ENCODE measurements at regions not wholly inside any gene's neighbourhood (a gene's known extent, or its start where the extent isn't known, plus 50 kb on each side); places are given as distances from the start of the nearest gene placed in this dataset.
A peak's percentile ranks its signal among the peaks of the same experiment; 100 is the strongest.
"Not testable (repeated sequence)": the region's sequence is repeated elsewhere in the genome, so short reads cannot be mapped to it uniquely, and the experiment has no call there.

DNA sequence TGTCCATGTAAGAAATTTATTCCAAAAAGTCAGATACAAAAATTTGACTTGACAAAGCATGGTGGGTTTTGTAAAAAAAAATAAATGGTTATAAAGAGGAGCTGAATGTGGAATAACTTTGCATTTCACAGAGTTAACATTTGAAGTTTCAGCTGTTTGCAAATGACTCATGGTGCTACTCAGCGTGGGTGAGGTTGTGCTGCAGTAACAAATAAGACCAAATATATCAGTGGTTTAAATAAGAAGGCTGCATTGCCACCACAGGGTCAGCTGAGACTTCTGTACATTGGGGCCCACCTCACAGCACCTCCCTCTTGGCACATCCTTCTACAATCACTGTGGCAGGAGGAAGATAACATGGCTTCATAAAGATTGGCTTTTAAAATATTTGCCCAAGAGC is 272.5 kb upstream of the SULF2 start:
- DNase-seq = no peak

DNA sequence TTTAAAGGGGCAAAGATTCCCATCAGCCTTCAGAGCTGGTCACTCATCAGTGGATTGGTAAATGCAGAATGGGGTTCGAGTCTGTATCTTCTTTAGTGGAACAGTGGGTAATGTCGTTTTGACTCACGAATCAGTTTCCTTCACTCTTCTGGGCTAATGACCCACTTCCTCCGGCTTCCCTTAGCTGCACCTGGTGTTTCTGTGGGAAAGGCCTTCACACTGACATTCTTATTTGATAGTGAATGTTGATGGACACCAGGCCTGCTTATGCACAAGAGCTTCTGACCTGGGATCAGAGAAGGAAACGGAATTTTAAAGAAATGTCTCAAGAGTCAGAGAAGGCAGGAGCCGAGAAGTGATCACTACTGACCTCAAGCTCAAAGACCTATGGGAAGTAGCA is 272.0 kb upstream of the SULF2 start:
- no peak for DNase-seq

DNA sequence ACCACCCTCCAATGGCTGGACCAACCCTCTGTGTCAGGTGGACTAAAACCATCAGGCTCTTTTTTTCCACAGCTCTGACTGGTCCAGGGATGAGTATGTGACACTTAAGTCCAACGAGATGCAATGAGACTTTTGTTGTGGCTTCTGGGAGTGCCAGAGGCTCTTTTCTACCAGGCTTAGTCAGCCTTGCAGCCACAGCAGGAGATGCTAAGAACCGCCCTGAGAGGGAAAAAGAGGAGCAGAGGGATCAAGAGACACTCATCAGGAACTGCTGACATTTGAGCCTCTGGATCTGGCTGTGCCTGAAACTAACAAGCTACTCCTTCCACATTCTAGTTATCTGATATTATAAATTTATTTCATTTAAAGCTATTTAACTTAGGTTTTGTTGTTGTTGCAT is 270.9 kb upstream of the SULF2 start:
- DNase-seq = no peak

DNA sequence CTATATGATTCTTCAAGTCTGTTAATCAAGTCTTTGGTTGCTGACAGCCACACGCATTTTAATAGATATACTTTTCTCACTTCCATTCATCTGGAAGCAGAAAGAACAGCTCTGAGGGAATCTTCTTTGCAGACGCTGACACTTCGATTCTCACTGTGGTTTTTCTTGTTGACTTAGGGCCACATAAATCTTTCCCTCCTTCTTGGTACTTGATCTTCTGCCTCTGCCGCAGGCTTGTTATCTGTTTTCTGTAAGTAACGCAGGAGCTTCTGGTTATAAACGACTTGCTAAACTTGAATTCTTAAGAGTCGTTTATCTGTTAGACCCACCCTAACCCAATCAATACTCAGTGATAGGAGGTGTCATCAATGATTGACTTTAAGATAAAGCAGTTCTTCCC is 268.8 kb upstream of the SULF2 start:
- DNase-seq = no peak

DNA sequence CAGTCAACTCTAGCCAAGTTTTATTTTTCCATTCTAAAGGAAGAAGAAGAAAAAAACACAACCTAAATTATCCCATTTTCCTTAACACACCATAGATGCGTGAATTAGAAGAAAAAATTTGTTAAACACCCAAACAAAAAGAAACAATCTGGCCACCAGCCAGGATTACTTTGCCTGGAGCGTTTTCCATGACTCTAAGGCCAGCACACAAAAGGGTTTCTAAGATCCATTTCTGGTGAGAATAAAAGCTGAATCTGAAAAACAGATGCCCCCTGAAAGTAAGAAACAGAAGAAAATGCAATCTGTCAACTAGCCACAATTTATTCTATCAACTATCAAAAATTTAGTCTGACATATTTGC is 267.2 kb upstream of the SULF2 start:
- DNase-seq = peak; percentile 16 to 40

DNA sequence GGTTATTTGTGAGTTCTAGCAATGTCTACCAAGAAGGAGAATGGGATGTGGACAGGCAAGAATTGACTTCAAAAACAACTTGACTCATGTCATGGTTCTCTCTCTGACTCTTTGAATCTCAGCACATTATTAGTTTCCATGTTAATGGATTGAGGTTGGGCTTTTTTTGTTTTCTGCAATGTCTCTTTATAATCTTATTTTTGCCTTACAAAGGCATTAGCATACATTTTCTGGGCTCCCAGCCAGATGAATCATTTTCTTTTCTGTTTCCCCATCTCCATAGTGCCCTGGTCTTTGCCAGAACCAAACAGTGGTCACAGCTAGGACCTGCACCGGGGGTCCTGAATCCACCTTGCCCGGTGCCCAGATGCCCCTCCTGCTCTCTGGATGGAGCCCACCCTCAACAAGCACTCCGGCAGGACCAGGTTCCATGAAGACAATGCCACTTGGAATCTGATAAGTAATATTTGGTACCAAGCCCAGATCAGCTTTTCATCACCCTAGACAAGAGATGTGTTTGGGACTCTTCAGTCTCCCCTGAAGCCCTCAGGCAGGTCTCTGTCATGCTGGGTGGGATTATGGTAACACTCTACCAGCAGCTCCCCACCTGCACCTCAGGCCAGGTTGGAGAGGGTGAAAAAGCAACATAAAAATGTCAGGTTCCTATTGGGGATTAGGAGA is 266.7 kb upstream of the SULF2 start:
- DNase-seq = peak; percentile 68 to 76

DNA sequence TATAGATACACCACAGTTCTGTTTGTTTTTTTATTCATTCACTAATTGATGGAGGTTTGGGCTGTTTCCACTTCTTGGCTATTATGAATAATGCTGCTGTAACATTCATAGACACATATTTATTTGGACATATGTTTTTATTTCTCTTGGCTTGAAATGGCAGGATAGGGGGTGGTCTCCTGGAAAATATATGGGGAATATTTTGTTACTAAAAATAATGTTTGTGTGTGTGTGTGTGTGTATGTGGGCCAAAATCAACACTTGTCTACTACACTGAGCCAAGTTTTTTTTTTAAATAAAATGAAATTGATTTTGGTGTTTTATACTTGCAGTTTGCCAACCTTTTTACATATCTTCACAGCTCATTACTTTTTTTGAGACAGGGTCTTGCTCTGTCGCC is 264.4 kb upstream of the SULF2 start:
- DNase-seq = peak; percentile 66 to 86

DNA sequence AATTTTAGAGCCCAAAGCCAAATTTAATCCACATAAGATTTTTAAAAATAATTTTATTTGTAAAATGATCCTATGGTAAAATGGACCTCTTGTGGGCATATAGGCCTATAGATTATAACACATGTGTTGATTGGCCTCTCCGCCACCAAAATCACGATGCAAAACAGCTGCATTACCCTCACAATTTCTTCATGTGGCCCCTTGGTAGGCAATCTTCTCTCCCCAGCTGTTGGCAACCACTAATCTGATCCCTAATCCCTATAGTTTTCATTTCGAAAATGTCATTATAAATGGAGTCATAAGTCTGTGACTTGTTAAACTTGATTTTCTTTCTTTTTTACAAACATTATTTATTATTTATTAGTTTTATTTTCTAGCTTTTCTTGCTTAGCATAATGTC is 263.9 kb upstream of the SULF2 start:
- no peak for DNase-seq

DNA sequence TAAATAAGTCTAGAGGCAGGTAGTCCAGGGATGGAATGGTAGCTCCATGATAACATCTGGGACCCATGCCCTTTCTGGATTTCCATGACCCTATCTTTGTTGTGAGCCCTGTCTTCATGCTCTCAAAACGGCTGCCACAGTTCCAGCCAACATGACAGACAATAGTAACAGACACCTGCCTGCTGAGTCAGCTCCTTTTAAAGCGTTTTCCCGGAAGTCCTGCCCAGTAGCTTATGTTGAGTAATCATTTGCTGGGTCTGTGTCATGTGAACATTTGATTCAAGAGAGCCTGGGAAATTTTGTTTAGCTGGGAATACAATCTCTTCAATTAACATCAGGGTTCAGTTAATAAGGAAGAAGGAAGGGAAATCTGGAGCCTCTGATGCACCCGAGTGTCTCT is 262.2 kb upstream of the SULF2 start:
- peak in 1 of 2 experiments; percentile 7 for DNase-seq

DNA sequence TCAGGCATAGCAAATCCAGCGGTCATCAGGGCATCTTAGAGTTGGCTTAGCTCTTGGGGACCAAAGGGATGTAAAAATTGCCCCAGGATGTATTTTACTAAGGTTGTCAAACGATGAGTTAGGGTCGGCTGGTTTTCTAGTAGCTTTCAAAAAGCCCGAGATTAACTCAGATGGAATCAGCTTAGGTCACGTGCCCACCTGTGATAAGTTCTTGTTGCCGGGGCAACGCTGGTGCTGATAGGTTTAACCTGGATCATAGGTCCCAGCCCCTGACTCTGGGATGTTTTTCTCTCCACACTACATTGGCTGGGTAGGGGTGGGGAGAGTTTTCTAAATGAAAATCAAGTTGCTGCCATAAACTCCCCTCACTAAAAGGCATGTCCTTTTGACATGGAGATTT is 257.3 kb upstream of the SULF2 start:
- DNase-seq = no peak

DNA sequence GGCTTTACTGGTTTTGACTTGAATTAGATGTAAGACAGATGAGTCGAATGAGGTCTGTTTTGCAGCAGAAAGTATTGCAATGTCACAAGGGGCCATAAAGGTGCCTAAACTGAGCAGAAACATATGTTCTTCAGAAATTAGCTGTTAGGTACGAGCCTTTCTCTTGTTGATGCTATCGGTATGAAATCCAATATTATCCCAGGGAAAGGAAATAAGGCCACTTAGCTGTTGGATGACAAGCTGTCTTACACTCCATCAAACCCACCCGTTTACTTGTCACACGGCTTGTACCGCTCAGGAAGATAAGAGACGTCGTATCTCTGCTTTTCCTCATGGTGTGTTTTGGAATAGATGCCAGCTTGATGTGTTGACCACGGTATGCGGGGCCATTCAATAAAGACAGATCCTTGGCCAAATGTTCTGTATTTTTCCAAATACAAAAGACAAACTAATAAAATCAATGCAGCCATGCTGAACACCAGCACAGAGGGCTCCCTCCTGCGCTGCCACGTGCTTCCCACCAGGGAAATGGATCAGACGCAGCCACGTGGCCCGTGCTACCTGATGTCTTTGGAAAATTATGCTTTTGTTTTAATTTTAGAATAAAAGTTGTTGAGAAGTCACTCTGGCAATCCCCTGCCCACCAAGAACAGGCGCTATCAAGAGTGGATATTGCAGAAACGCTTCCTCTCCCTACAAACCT is 255.9 kb upstream of the SULF2 start:
- no peak for DNase-seq

DNA sequence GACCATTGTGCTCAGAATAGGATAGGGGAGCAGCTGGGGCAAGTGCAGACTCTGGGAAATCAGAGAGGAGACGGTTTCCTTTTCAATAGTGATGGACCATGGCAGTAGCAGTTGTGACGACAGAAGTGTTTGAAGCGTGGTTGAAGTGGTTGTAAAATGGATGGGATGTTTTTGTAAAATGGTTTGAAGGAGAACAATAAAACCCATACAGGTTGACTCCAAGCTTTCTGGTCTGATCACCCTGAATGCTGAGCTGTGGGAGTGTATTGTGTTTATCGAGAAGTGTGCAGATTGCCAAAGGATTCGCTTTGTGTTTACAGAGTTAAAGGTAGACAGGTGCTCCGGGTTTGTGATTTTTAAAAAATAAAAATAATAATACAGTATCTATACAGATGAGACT is 255.2 kb upstream of the SULF2 start:
- no peak for DNase-seq

DNA sequence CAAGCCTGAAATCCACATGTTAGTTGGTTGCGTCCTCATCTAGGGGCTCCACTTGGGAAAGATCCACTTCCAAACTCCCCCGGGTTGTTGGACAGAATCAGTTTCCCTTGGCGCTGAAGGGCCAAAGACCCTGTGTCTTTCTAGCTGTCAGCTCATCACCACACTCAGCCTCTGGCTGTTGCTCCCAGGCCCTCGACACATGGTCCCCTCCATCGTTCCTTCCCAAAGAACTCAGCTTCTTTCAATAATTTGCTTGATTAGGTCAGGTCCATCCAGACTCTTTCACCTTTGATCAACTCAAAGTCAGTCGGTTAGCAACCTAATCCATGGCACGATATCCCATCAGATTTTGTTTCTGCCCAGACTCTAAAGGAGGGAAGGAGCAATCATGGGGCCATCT is 254.8 kb upstream of the SULF2 start:
- DNase-seq = no peak

DNA sequence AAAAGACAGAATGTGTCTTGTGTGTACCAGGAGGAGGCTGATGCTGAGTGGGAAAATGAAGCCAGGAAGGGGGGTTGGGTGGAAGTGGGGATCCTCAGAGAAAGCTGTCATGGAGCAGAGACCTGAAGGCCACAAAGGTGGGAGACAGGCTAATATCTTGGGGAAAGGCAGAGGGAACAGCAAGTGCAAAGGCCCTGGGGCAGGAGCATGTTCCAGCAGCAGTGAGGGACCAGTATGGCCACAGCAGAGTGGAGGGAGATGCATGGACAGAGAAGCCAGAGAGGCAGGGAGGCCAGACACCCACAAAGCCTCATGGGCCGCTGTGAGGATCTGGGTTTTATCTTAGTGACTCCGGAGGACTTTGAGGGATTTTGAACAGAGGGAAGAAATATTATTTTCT is 254.2 kb upstream of the SULF2 start:
- no peak for DNase-seq

DNA sequence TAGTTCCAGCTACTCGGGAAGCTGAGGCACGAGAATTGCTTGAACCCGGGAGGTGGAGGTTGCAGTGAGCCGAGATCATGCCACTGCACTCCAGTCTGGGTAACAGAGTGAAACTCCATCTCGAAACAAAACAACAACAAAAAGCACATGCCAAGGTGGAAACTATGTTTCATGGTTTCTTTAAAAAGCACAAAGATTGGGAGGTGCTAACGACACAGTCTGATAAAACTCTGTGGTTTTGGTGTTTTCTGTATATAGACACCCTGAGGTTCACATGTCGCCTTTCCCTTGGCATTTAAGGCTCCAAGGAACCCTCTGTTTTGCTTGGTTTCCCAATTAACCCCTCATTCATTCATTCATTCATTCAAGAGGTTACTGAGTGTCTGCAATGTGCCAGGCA is 253.4 kb upstream of the SULF2 start:
- DNase-seq = no peak

DNA sequence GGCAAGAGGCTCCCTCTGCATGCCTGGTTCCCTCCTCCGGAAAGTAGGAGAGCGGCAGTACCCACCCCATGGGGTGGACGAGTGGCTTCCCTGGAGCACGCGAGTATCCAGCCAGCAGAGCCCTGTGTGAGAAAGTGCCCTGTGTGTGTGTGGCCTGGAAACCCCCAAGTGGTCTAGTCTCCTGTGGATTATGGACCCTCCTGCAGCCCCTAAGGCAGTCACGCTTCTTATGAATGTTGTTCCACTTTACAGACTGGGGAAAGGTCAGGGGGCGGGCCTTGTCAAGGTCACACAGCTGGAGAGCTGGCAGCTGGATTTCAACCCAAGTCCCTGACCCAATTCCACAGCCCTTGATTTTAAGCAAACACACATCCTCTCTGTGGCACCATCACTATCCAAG is 252.5 kb upstream of the SULF2 start:
- not testable (repeated sequence) for DNase-seq

DNA sequence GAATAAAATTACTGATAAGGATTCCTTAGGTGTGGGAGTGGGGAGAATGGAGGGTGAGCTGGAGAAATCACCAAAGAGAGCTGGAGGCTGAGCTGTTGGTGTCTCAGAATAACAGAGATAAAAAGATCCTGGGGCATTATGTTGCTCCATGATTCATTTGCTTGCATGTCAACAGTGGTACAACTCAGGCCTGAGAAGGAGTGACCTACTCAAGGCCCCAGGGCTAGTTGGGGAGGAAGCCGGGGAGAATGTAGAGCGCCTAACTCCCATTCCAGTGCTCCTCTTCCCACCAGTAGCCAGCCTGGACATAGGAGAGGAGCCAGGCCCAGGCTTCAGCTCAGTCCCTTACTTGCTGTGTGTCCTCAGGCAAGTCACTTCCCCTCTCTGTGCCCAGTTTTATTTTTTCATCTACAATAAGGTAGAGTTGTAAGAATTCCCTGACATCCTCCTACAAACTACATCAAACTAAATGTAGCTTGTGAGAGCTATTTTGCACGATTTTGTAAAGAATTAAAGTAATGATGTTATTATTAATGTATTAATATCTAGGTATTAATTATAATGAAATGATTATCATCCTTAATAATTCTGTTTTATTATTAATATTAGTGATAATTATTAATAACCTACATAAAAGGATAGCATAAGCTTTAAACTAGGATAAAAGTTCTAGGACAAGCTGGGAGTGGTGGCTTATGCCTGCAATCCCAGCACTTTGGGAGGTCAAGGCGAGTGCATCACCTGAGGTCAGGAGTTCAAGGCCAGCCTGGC is 250.9 kb upstream of the SULF2 start:
- DNase-seq = no peak

DNA sequence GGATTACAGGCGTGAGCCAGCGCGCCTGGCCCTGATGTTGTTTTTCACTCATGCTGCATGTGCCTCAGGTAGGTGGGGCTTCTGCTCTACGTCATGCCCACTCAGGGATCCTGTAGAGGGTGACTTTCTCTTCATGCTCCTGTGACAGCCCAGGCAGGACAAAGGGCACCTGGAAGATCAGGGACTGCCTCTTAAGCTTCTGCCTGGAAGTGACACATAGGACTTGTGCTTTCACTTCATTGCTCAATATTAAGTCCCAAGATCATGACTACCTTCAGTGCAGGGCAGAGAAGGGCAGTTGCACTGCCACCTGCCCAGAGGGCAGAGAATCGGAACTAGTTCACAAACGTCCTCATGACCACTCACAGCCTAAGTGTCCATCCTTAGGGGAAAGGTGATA is 249.5 kb upstream of the SULF2 start:
- no peak for DNase-seq

DNA sequence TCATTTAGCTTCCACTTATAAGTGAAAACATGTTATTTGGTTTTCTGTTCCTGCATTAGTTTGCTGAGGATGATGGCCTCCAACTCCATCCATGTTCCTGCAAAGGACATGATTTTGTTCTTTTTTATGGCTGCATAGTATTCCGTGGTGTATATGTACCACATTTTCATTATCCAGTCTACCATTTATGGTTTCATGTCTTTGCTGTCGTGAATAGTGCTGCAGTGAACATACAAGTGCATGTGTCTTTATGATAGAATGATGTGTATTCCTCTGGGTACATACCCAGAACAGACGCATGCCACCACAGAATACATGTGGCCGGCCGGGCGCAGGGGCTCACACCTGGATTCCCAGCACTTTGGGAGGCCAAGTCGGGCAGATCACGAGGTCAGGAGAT is 247.7 kb upstream of the SULF2 start:
- DNase-seq = not testable (repeated sequence)

DNA sequence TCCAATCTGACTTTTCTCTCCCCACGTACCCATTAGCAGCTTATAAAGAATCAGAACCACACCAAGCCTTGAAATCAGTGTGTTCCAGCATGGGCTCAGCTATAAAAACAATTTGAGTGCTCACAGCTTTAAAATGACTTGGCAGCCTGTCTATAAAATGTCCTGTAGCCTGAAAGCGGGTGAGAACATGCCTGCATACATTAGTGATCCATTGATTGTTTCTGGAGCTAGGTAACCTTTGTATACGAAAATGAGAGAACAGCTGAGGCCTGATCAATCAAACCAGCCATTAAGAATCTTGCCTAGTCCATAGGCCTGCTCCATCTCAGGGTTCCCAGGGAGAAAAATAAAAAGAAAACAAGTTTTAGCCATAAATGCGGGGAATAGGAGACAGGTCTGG is 245.8 kb upstream of the SULF2 start:
- DNase-seq = no peak

DNA sequence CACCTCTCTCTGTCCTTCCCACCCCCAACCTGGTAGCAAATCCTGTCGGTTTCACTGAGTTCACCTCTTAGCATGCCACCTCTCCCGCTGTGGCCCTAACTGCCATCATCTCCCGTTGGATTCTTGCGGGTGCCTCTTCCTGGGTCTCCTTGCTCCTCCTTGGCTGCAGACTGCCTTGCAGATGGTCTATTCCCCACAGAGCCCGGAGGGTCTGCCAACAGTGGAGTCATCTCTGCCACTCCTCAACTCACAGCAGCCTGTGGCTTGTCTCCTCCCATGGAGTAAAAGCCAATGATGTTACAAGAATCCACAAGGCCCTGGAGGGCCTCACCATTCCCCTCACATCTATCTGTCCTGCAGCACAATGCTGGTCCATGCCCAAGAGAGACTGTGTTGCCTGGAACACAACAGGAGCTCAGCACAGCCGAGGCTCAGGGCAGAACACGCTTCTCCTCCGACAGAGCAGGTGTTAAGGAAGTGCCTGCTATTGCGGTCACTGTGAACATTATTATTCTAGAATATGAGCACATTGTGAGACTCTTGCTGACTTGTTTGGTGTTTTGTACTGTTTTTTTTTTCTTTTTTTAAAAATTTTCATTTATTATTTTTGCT is 241.8 kb upstream of the SULF2 start:
- DNase-seq = peak; percentile 91 to 95

DNA sequence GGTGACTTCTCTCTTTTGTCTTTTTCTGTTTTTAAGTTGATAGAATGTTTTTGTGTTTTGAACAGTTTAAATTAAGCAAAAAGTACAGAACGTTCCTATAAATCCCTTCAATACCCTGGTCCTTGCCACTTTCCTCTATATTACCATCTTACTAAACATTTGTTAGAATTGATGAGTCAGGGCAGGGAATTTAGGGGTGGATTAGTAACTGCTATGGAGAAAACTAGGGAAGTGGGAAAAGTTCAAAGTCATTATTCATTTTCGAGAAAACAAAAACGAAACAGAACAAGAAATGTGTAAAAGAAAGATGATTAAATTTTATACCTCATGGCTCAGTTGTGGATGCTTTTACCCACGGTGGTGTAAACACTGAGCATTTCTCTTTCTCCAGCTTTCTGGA is 240.4 kb upstream of the SULF2 start:
- DNase-seq = no peak

DNA sequence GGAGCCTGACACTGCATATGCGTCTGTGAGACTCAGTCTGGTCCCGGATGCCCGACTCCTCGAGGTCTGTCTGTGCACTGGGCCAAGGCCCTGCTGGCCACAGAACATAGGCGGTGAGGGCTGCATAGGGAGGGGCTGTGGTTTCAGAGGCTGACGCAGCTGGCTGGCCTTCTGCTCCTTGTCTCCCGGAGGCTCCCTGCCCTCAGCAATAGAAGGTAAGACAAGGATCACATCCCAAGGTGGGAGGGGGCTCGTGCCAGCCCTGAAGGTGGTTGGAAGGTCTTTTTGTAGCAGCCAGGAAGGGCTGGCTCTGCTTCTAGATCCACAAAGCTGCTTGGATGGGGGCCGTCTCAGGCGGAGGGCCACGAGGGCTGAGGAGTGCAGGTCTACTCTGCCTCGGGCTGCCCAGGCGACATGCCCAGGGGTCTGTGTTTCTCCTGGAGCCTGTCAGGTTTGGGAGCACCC is 239.8 kb upstream of the SULF2 start:
- peak; percentile 37 to 81 for DNase-seq

DNA sequence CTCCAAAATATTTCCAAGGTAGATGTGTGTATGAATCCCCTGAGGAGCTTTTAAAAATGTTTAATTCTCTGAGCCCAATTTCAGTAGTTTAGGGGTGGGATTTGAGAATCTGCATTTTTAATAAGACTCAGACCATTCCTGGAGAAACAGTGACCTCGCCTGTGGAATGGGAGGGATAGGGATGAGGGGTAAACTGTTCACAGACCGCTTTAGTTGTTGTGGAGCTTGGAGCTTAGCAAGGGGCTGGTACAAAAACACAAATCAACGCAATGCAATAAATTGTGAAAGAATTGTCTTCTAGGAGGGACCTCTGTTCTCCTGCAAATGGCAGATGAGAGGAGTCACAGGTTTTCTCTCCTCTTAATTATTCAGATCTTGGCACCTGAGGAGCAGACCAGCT is 239.3 kb upstream of the SULF2 start:
- DNase-seq = no peak
